ENCODE measurements at regions not wholly inside any gene's neighbourhood (a gene's known extent, or its start where the extent isn't known, plus 50 kb on each side); places are given as distances from the start of the nearest gene placed in this dataset.

- no peak overlapping the region for H3K4me3 ChIP-seq (ENCODE audit: low read depth, low read length)
- DNase-seq (ENCODE audit: low read depth), result no peak
- ChIA-PET CTCF (interaction anchor here (0.6 kb wide), 1 partner anchor 21 kb away, joined by 3 read pairs; no protein-coding TSS in a partner anchor), POLR2A (interaction anchor here (0.7 kb wide), 1 partner anchor 48 kb away, joined by 3 read pairs; no protein-coding TSS in a partner anchor)
- TF ChIP-seq CTCF (IDR thresholded peaks at IDR 0.05; ENCODE audit: insufficient read depth, low read depth, low read length), result no peak
- no peaks in the 10 kb centered on the region for H3K36me3 ChIP-seq (ENCODE audit: control insufficient read depth, insufficient read depth, low read length)
- no peaks in the 10 kb centered on the region for H3K27me3 ChIP-seq (ENCODE audit: control insufficient read depth, insufficient read depth, low read length)
Observed at GRCh38 chr12:105721051-105721825, 390.7 kb downstream of the C12orf75 start.

GRCh38 chr12:105721891-105722290 is 391.4 kb downstream of the C12orf75 start:
- no peak overlapping the region for H3K4me3 ChIP-seq (ENCODE audit: low read depth, low read length)
- no peaks in the 10 kb centered on the region for H3K36me3 ChIP-seq (ENCODE audit: control insufficient read depth, insufficient read depth, low read length)
- ChIA-PET CTCF (interaction anchor here (0.6 kb wide), 1 partner anchor 20 kb away, joined by 3 read pairs; no protein-coding TSS in a partner anchor), POLR2A (no interaction called here)
- TF ChIP-seq CTCF (IDR thresholded peaks at IDR 0.05; ENCODE audit: insufficient read depth, low read depth, low read length), result no peak
- no peaks in the 10 kb centered on the region for H3K27me3 ChIP-seq (ENCODE audit: control insufficient read depth, insufficient read depth, low read length)
- no peak for DNase-seq (ENCODE audit: low read depth)

GRCh38 chr12:105723066-105723465 is 392.6 kb downstream of the C12orf75 start:
- POLR2A ChIA-PET, result no interaction called here
- no peaks in the 10 kb centered on the region for H3K36me3 ChIP-seq (ENCODE audit: control insufficient read depth, insufficient read depth, low read length)
- H3K4me3 ChIP-seq (ENCODE audit: low read depth, low read length), result no peak overlapping the region
- CTCF ChIA-PET, result interaction anchor here (1.0 kb wide), 1 partner anchor 18 kb away, joined by 3 read pairs; no protein-coding TSS in a partner anchor
- no peak for DNase-seq (ENCODE audit: low read depth)
- H3K27me3 ChIP-seq (ENCODE audit: control insufficient read depth, insufficient read depth, low read length), result no peaks in the 10 kb centered on the region
- TF ChIP-seq CTCF (IDR thresholded peaks at IDR 0.05; ENCODE audit: insufficient read depth, low read depth, low read length), result no peak

GRCh38 chr12:105723494-105723893 is 393.0 kb downstream of the C12orf75 start:
- no peak overlapping the region for H3K4me3 ChIP-seq (ENCODE audit: low read depth, low read length)
- ChIA-PET CTCF (interaction anchor here (1.0 kb wide), 1 partner anchor 18 kb away, joined by 3 read pairs; no protein-coding TSS in a partner anchor), POLR2A (no interaction called here)
- TF ChIP-seq CTCF (IDR thresholded peaks at IDR 0.05; ENCODE audit: insufficient read depth, low read depth, low read length), result no peak
- H3K27me3 ChIP-seq (ENCODE audit: control insufficient read depth, insufficient read depth, low read length), result no peaks in the 10 kb centered on the region
- no peaks in the 10 kb centered on the region for H3K36me3 ChIP-seq (ENCODE audit: control insufficient read depth, insufficient read depth, low read length)
- no peak for DNase-seq (ENCODE audit: low read depth)

- ChIA-PET POLR2A (interaction anchor here (1.1 kb wide), 1 partner anchor 16 kb away, joined by 3 read pairs; no protein-coding TSS in a partner anchor), CTCF (interaction anchor here (0.7 kb wide), 1 partner anchor 1146 kb away, joined by 4 read pairs; no protein-coding TSS in a partner anchor)
Observed at GRCh38 chr12:105724641-105725040, 394.1 kb downstream of the C12orf75 start.

More at GRCh38 chr12:105724641-105725040, 394.1 kb downstream of the C12orf75 start:
- no peak for TF ChIP-seq CTCF (IDR thresholded peaks at IDR 0.05; ENCODE audit: insufficient read depth, low read depth, low read length)
- no peaks in the 10 kb centered on the region for H3K36me3 ChIP-seq (ENCODE audit: control insufficient read depth, insufficient read depth, low read length)
- no peaks in the 10 kb centered on the region for H3K27me3 ChIP-seq (ENCODE audit: control insufficient read depth, insufficient read depth, low read length)
- no peak overlapping the region for H3K4me3 ChIP-seq (ENCODE audit: low read depth, low read length)
- no peak for DNase-seq (ENCODE audit: low read depth)
